ENCODE measurements at regions not wholly inside any gene's neighbourhood (a gene's known extent, or its start where the extent isn't known, plus 50 kb on each side); places are given as distances from the start of the nearest gene placed in this dataset.
"Not testable (repeated sequence)": the region's sequence is repeated elsewhere in the genome, so short reads cannot be mapped to it uniquely, and the experiment has no call there.

- DNase-seq (ENCODE audit: low spot score): no peak
Measured at GRCh38 chr1:187631381-187631675, 802.6 kb downstream of the PLA2G4A start.

- DNase-seq (ENCODE audit: low spot score): no peak
Measured at GRCh38 chr1:187631984-187632383, 803.2 kb downstream of the PLA2G4A start.

GRCh38 chr1:187634940-187635339, 806.2 kb downstream of the PLA2G4A start:
- no peak for DNase-seq (ENCODE audit: low spot score)

- DNase-seq (ENCODE audit: low spot score): no peak
Measured at GRCh38 chr1:187638733-187639434, 810.1 kb downstream of the PLA2G4A start.

- DNase-seq (ENCODE audit: low spot score): no peak
Measured at GRCh38 chr1:187641015-187641414, 812.3 kb downstream of the PLA2G4A start.

- no peak for DNase-seq (ENCODE audit: low spot score)
Measured at GRCh38 chr1:187641463-187641862, 812.7 kb downstream of the PLA2G4A start.

GRCh38 chr1:187641907-187642306, 813.2 kb downstream of the PLA2G4A start:
- no peak for DNase-seq (ENCODE audit: low spot score)

GRCh38 chr1:187645651-187646050, 816.9 kb downstream of the PLA2G4A start:
- DNase-seq (ENCODE audit: low spot score): no peak

GRCh38 chr1:187646536-187647107, 817.9 kb downstream of the PLA2G4A start:
- DNase-seq (ENCODE audit: low spot score): no peak

GRCh38 chr1:187648091-187648490, 819.3 kb downstream of the PLA2G4A start:
- DNase-seq (ENCODE audit: low spot score): no peak

- DNase-seq (ENCODE audit: low spot score): no peak
Measured at GRCh38 chr1:187654635-187655034, 825.9 kb downstream of the PLA2G4A start.

GRCh38 chr1:187655104-187655503, 826.4 kb downstream of the PLA2G4A start:
- DNase-seq (ENCODE audit: low spot score): no peak

GRCh38 chr1:187665483-187665882, 836.7 kb downstream of the PLA2G4A start:
- no peak for DNase-seq (ENCODE audit: low spot score)

GRCh38 chr1:187680823-187681222, 852.1 kb downstream of the PLA2G4A start:
- DNase-seq (ENCODE audit: low spot score): no peak

- DNase-seq (ENCODE audit: low spot score): no peak
Measured at GRCh38 chr1:187682112-187682511, 853.4 kb downstream of the PLA2G4A start.

GRCh38 chr1:187685333-187685732, 856.6 kb downstream of the PLA2G4A start:
- DNase-seq (ENCODE audit: low spot score): no peak

GRCh38 chr1:187689129-187689528, 860.4 kb downstream of the PLA2G4A start:
- DNase-seq (ENCODE audit: low spot score): peak; percentile 2

- no peak for DNase-seq (ENCODE audit: low spot score)
Measured at GRCh38 chr1:187691439-187691838, 862.7 kb downstream of the PLA2G4A start.

GRCh38 chr1:187692799-187693198, 864.0 kb downstream of the PLA2G4A start:
- no peak for DNase-seq (ENCODE audit: low spot score)

- no peak for DNase-seq (ENCODE audit: low spot score)
Measured at GRCh38 chr1:187696073-187696472, 867.3 kb downstream of the PLA2G4A start.

GRCh38 chr1:187703138-187704130, 874.7 kb downstream of the PLA2G4A start:
- DNase-seq (ENCODE audit: low spot score): not testable (repeated sequence)

GRCh38 chr1:187714470-187714869, 885.7 kb downstream of the PLA2G4A start:
- DNase-seq (ENCODE audit: low spot score): no peak

GRCh38 chr1:187715483-187715882, 886.7 kb downstream of the PLA2G4A start:
- DNase-seq (ENCODE audit: low spot score): no peak
